GM12878 (cell line): ENCODE measurements at regions not wholly inside any gene's neighbourhood (a gene's known extent, or its start where the extent isn't known, plus 50 kb on each side); places are given as distances from the start of the nearest gene placed in this dataset.

Experiments
- CHD2 ChIP-seq: IDR thresholded peaks from 2 replicates; pipeline ENCODE4 v1.6.1; 2011; ENCODE audit warnings: low read depth, low read length, improper control_type of control experiment, borderline replicate concordance
- TF ChIP-seq, protein P1 (sequence below): IDR thresholded peaks from 2 replicates; pipeline ENCODE4 v1.6.1; 2012; ENCODE audit warnings: mild to moderate bottlenecking, low read depth, low read length

DNA sequence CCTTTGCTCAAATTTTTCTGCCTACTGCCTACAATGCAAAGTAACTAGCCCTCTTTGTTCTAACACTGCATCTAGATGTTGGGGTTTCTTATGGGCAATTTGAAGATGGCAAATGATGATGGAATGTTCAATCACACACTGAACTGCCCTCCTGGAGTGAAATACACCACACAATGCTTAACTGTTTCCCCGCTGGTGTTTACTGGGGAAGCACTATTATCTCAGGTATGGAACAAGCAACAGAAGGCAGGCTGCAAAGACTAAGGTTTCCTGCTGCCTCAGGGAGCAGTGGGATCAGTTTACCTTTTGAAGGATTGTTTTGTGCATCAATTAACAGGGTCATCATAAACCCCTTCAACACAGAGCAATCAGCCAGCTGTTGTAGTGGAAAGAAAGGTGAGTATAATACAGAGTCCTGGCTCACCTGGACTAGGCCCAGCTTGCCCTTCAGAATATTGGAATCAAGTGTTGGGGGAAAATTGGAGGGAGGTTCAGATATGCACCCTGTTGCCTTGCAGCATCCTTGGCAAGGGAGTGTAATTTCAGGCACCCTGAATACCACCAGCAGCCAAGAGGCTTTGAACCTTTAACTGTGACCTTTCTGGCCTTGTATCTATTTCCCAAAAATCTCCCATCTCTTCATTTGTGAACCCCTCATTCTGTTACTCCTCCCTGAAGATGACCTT lies 105.4 kb upstream of the CDH11 start:
- TF ChIP-seq, protein P1, sequence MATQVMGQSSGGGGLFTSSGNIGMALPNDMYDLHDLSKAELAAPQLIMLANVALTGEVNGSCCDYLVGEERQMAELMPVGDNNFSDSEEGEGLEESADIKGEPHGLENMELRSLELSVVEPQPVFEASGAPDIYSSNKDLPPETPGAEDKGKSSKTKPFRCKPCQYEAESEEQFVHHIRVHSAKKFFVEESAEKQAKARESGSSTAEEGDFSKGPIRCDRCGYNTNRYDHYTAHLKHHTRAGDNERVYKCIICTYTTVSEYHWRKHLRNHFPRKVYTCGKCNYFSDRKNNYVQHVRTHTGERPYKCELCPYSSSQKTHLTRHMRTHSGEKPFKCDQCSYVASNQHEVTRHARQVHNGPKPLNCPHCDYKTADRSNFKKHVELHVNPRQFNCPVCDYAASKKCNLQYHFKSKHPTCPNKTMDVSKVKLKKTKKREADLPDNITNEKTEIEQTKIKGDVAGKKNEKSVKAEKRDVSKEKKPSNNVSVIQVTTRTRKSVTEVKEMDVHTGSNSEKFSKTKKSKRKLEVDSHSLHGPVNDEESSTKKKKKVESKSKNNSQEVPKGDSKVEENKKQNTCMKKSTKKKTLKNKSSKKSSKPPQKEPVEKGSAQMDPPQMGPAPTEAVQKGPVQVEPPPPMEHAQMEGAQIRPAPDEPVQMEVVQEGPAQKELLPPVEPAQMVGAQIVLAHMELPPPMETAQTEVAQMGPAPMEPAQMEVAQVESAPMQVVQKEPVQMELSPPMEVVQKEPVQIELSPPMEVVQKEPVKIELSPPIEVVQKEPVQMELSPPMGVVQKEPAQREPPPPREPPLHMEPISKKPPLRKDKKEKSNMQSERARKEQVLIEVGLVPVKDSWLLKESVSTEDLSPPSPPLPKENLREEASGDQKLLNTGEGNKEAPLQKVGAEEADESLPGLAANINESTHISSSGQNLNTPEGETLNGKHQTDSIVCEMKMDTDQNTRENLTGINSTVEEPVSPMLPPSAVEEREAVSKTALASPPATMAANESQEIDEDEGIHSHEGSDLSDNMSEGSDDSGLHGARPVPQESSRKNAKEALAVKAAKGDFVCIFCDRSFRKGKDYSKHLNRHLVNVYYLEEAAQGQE: no peak
- TF ChIP-seq CHD2: no peak
